ENCODE measurements at regions not wholly inside any gene's neighbourhood (a gene's known extent, or its start where the extent isn't known, plus 50 kb on each side); places are given as distances from the start of the nearest gene placed in this dataset.

- no peak for TF ChIP-seq E4F1 (CRISPR knock-in tag; IDR thresholded peaks at IDR 0.05; ENCODE audit: borderline replicate concordance)
- no peak for TF ChIP-seq HINFP (tag; conservative IDR thresholded peaks at IDR 0.05; ENCODE audit: low read depth)
- TF ChIP-seq ZNF75A (CRISPR knock-in tag; IDR thresholded peaks at IDR 0.05): no peak
- no peak for TF ChIP-seq RBFOX2 (IDR thresholded peaks at IDR 0.05; ENCODE audit: low read depth, low read length)
- TF ChIP-seq ZNF274 (IDR thresholded peaks at IDR 0.05; ENCODE audit: borderline replicate concordance, low read depth, low read length): no peak
- TF ChIP-seq NELFE (IDR thresholded peaks at IDR 0.05; ENCODE audit: insufficient read depth, insufficient read length): no peak
- TF ChIP-seq ASH1L (IDR thresholded peaks at IDR 0.05; ENCODE audit: borderline replicate concordance, low read depth, partially characterized antibody): no peak
Observed at GRCh38 chr4:3863841-3864741, 97.9 kb downstream of the ADRA2C start (continued).

Data from K562 (cell line).